ENCODE measurements at regions not wholly inside any gene's neighbourhood (a gene's known extent, or its start where the extent isn't known, plus 50 kb on each side); places are given as distances from the start of the nearest gene placed in this dataset.
"Not testable (repeated sequence)": the region's sequence is repeated elsewhere in the genome, so short reads cannot be mapped to it uniquely, and the experiment has no call there.

DNA sequence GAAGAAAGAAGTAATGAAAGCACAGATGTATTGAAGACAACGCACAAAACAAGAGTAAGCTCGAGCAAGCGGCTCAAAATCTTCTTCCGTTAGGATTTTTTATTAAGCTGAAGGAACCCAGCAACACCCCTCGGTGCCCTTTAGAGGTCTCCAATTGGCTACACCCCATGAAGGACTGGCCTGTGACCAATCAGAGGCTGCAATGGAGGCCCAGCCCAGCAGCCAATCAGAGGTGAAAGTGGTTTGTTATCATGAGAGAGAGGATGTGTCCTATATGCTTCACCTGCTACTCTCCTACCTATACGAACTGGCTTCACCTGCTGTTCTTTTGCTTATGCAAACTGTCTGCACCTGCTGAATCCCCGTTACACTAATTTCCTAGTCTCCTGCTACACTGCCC is 358.8 kb downstream of the C12orf50 start:
- DNase-seq = no peak

GRCh38 chr12:87667378-87667777 is 361.8 kb downstream of the C12orf50 start:
- no peak for DNase-seq

- DNase-seq = no peak
Measured at GRCh38 chr12:87661786-87662377, 367.3 kb downstream of the C12orf50 start.

DNA sequence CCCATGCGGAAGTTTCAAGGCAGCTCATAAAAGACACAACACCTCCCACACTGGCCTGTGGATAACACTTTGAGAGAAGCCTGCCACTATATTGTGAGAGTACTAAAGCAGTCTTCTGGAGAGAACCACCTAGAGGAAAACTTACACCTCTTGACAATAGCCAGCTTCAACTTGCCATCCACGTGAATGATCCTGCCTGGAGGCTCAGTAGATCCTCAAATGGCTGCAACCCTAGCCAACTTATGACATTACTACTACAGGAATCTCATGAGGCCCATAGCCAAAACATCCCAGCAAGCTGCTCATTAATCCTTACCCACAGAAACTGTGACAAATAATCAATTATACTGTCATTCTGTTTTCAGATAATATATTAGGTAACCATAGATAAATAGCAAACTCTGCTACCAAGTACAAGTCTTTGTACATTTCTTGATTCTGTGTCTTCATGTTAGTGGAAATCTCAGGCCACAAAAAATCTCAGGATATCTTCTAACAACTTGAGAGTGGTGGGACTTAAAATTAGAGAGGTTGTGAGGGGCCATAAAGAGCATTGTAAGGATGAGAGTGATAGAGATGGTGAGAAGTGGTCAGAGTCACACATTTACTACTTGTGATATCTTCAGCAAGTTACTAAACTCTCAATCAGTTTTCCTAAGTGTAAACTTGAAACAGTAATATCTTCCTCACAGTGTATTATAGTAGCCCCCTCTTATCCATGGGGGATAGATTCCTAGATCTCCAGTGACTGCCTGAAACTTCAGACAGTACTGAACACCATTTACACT is 368.0 kb downstream of the C12orf50 start:
- DNase-seq = no peak

GRCh38 chr12:87660291-87660690 is 368.9 kb downstream of the C12orf50 start:
- no peak for DNase-seq

GRCh38 chr12:87656311-87656710 is 372.9 kb downstream of the C12orf50 start:
- no peak for DNase-seq

DNA sequence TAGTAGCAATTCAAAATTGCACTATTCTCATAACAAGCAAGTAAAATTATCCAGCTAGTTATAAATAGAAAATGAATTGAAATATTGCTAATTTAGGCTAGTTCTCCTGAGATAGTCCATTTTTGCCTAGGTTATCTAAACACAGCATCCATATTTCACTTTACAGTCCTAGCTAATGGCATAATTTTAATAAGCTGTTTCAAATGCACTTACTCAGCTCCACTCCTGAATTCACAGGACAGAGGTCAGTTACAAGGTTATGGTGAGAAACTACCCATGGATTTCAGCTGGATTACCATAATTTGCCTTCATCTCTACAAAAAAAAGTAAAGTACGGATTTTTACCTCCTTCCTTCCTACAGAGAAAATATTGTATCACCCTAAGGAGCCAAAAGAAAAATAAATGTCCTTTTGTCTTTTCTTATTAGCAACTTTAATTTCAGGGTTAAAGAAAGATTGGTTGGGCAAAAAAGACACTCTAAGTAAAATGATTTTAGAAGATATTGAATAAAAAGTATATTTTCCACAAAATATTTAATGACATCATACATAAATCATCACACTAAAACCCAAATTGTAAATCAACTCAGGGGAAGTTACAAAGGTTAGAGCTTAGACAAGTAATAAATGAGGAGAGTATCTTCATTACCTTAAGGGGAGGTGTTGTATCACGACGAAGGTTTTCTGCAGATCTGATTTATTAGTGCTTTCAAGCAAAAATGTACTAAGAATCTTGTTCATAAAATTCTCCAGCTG is 377.4 kb downstream of the C12orf50 start:
- DNase-seq = no peak

DNA sequence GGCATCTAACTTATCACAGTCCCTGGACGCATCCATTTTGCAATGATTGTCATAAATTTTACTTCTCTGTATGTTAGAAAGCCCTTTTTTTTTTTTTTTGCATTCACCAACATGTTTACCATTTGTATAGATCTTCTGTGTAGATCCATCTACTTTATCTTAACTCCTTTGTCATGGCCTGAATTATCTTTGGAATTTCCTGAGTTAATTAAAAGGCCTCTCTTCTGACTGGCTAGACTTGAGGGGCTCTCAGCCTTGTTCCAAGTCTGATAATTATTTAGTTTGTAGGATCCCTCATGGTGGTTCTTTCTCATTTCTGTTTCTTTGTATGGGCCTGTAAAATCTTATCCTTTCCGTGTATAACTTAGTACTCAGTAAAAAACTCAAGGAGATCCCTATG is 387.0 kb downstream of the C12orf50 start:
- no peak for DNase-seq

DNA sequence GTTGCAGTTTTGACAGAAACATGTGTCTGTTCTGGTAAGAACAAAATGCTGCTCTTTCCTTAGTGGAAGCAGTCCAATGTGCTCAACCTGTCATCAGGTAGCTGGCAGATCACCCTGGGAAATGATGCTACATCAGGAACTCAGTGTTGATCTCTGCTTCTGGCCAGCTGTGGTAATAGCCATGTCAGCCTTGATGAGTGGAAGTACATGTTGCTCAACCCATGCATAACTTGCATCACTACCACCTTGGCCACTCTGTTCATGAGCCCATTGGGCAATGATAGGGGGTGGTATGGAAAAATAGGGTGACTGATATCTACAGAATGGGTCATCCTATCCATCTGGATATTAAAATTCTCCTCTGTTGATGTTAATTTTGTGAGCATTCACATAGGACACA is 411.0 kb downstream of the C12orf50 start:
- no peak for DNase-seq

GRCh38 chr12:87612996-87613395 is 416.2 kb downstream of the C12orf50 start:
- no peak for DNase-seq

DNA sequence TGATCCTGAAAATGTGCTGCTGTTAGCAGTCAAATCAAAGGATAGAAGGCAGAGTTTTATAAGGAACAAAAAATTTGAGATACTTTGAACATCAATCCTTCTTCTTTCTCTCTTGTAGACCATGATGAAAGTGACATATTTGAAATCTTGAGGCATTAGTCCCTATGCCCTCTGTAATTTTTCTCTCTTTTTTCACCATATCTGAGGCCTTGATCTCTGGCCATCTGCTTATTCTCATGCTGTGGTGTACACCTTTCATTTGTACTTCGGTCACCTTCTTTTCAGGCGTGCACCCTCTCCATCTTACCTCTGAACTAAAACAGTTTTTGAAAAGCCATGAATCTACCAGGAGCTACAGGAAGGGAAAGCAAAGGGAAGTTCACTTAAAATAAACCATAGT is 420.9 kb downstream of the C12orf50 start:
- no peak for DNase-seq

- DNase-seq = no peak
Measured at GRCh38 chr12:87603727-87604126, 425.5 kb downstream of the C12orf50 start.

DNA sequence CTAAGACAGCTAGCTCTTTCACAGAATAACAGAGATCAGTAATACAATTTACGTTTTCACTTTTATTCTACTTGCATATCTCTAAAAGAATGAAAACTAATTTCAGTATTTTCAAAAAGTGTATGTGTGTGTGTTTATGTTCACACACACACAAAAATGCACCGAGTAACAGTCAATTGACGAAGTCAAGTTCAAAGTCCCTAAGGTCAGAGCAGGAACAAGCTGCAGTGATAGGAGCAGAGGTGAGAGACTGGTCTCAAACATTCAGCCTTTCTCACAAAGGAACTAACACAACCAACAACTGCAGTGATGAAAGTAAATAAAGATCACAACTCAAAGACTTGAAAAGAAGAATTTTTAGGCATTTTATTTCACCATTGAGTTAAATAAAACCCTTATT is 429.7 kb downstream of the C12orf50 start:
- DNase-seq = no peak

DNA sequence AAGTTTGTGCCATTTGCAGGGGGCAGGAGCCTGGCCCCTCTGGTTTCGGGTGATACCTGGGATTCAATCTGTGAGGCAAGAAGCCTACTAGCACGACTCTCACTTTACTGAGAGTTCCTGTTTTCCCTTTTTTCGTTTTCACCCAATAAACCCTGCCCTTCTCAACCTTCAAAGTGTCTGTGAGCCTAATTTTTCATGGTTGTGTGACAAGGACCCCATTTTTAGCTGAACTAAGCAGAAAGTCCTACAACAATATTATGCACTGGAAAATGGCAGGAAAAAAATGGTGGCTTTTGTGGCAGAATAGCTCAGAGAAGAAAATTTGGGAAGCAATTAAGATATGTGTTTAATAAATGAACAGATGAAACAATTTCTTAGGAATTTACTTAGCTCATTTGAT is 432.1 kb downstream of the C12orf50 start:
- no peak for DNase-seq

- DNase-seq = no peak
Measured at GRCh38 chr12:87596636-87597035, 432.6 kb downstream of the C12orf50 start.

DNA sequence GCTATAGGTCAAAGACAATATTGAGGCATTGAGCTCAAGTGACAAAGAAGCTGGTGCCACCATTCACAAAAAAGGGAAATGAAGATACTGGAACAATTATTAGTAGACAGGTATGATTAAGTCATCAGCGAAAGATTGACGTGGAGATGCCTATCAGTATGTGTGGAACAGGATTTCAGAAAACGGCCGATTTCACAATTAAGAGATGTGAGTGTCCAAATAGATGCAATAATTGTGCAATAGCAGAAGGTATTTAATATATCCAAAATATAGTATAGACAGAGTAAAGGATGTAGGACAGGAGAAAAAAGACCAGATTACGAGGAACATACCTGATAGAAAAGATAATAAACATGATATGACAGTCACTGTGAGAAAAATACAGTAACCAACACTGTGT is 433.1 kb downstream of the C12orf50 start:
- no peak for DNase-seq

DNA sequence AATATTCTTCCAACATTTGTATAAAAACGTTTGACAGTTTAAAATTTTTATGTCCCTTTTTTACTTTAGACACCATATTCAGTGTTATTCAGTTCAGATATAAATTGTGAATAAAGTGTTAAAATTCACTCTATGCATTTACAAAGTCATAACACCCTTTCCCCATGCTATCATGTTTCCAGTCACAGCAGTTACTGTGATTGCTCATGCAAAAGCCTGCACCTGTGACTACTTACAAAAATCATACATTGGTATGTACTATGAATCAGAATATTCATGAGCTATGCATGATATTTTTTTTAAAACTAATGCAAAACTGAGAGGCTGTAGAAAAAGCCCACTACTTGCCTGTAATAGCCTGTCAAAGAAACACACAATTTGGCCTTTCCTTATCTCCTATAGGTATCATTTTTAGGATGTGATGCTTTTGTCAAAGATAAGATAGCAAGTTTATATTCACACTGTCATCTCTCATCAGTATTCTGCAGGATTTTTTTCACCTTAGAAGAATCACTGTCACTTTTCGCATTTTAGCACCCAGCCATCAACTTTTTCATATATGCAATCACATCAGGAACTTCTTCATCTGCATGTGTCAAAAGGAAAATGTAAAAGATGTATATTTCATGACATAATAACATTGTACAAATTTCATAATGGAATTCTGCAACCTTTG is 443.2 kb downstream of the C12orf50 start:
- DNase-seq = no peak

DNA sequence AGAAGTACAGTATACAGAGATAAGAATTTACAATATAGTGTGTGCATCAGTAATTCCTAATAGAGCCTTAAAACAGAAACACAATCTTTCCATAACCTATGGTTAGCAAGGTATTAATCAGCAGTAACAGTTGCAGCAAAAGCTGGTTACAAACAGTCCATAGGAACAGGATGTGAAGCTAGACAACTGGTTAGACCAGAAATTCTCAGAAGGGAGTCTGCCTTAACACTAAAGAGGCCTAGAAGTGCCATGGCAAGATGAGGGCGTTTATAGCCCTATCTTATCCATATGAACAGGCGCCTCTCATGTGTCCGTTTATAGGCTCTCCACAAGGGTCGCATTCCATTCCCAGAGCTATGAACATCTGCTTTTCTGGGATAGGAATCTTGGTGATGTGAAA is 450.1 kb downstream of the C12orf50 start:
- not testable (repeated sequence) for DNase-seq

DNA sequence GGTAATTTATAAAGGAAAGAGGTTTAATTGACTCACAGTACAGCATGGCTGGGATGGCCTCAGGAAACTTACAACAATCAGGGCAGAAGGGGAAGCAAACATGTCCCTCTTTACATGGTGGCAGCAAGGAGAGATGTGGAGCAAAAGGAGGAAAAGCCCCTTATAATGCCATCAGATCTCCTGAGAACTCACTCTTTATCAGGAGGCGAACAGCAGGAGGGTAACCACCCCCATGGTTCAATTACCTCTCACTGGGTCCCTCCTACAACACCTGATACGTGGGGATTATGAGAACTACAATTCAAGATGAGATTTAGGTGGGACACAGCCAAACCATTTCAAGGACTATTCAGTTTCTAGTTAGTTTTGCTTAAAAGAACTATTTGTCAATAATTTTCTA is 453.3 kb downstream of the C12orf50 start:
- DNase-seq = no peak

- DNase-seq = not testable (repeated sequence)
Measured at GRCh38 chr12:87566918-87567317, 462.3 kb downstream of the C12orf50 start.

DNA sequence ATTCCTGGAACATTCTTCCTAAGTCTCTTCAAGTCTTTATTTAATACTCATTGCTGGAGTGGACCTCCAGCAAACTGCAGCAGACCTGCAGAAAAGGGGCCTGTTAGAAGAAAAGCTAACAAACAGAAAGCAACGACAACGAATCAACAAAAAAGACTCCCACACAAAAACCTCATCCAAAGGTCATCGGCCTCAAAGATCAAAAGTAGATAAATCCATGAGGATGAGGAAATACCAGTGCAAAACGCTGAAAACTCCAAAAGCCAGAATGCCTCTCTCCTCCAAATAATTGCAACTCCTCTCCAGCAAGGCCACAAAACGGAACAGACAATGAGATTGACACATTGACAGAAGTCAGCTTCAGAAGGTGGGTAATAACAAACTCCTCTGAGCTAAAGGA is 472.2 kb downstream of the C12orf50 start:
- no peak for DNase-seq

GRCh38 chr12:87531213-87531612 is 498.0 kb downstream of the C12orf50 start:
- not testable (repeated sequence) for DNase-seq

DNA sequence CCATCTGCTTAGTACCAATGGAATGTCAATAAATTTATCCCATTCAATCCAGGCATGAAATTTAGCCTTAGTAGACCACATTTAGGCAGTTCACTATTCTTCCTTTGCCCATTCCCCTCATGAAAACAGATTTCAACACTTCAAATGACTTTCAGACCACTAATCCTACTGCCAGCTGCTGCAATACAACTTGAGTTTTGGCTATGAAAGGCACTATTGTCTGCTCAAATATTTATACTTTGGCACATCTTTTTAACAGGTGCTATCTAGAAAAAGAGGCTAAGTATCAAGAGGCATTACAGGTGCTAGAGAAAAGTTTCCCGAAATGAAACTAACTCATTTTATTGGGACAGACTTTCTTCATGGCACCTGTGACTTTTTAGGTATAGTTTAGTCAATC is 499.8 kb downstream of the C12orf50 start:
- no peak for DNase-seq

- DNase-seq = no peak
Measured at GRCh38 chr12:87520968-87521367, 508.2 kb downstream of the C12orf50 start.
